Peyer's patch (tissue), 4 donors: ENCODE measurements at regions not wholly inside any gene's neighbourhood (a gene's known extent, or its start where the extent isn't known, plus 50 kb on each side); places are given as distances from the start of the nearest gene placed in this dataset.

Experiments used
- POLR2A ChIP-seq, 2 donors: fragments of 450-650 bp; IDR thresholded peaks; one replicate each; pipeline ENCODE4 v1.5.1; 2017; ENCODE audit warnings: antibody characterized with exemption in 2 of 2, mild to moderate bottlenecking in 2 of 2, moderate library complexity in 2 of 2
- TF ChIP-seq, protein P1 (sequence below), 6 experiments: fragments of 450-650 bp in 4 of 6; fragments of 200-600 bp in 2 of 6; sonication (generic) in 1 of 6; IDR thresholded peaks; one replicate each; pipeline ENCODE4 v1.5.1; 2017 to 2019; ENCODE audit warnings: antibody characterized with exemption in 6 of 6, mild to moderate bottlenecking in 3 of 6, moderate library complexity in 1 of 6

DNA sequence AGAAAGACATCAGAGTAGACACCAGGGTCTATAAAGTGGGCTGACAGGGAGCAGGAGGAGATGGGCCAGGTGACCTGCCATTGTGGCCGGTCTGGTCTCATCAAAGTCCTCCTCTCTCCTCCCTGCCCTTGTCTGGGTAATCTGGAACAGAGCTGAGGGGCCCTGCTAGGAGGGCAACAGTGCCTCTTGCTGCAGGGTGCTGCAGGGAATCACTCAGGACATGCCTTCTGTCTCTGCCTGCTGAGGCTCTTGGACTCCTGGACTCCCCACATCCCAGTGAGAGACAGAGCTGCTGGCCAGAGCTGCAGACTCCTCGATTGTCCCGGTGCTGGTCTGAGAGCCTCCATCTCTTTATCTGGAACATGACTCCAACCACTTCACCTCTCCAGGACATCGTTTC, 366.1 kb upstream of the DUSP10 start:
- no peak for TF ChIP-seq POLR2A (IDR thresholded peaks at IDR 0.05)
- TF ChIP-seq, protein P1, sequence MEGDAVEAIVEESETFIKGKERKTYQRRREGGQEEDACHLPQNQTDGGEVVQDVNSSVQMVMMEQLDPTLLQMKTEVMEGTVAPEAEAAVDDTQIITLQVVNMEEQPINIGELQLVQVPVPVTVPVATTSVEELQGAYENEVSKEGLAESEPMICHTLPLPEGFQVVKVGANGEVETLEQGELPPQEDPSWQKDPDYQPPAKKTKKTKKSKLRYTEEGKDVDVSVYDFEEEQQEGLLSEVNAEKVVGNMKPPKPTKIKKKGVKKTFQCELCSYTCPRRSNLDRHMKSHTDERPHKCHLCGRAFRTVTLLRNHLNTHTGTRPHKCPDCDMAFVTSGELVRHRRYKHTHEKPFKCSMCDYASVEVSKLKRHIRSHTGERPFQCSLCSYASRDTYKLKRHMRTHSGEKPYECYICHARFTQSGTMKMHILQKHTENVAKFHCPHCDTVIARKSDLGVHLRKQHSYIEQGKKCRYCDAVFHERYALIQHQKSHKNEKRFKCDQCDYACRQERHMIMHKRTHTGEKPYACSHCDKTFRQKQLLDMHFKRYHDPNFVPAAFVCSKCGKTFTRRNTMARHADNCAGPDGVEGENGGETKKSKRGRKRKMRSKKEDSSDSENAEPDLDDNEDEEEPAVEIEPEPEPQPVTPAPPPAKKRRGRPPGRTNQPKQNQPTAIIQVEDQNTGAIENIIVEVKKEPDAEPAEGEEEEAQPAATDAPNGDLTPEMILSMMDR (IDR thresholded peaks at IDR 0.05) = no peak
